Glomerular visceral epithelial cell (primary cell): ENCODE measurements at regions not wholly inside any gene's neighbourhood (a gene's known extent, or its start where the extent isn't known, plus 50 kb on each side); places are given as distances from the start of the nearest gene placed in this dataset.
"Not testable (repeated sequence)": the region's sequence is repeated elsewhere in the genome, so short reads cannot be mapped to it uniquely, and the experiment has no call there.

ENCODE experiments used
- DNase-seq: peaks from one replicate; pipeline ENCODE4 v3.0.0-alpha.2; 2016; ENCODE audit errors: extremely low spot score

DNA sequence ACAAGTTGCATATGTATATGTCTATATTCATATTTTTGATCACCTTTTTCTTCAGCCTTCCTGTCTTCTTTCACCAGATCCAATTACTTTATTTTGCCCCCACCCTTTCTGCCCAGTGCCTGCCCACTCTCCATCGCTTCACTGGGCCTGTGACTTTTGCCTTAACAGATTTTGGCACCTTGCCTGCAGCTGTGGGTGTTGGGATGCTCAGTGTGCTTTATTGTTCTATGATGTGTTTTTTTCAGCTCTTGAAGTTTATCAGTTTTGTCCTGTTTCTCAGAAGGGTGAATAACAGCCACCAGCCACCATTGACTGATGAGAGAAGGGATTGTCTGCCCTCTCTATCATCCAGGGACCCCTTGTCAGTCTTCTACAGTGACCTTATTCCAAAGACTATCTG lies 77.2 kb upstream of the GALNT7 start:
- DNase-seq: peak; percentile 54

GRCh38 chr4:173091958-173092357 lies 76.7 kb upstream of the GALNT7 start:
- DNase-seq: no peak

- DNase-seq: no peak
Measured at GRCh38 chr4:173093361-173093760, 75.2 kb upstream of the GALNT7 start.

DNA sequence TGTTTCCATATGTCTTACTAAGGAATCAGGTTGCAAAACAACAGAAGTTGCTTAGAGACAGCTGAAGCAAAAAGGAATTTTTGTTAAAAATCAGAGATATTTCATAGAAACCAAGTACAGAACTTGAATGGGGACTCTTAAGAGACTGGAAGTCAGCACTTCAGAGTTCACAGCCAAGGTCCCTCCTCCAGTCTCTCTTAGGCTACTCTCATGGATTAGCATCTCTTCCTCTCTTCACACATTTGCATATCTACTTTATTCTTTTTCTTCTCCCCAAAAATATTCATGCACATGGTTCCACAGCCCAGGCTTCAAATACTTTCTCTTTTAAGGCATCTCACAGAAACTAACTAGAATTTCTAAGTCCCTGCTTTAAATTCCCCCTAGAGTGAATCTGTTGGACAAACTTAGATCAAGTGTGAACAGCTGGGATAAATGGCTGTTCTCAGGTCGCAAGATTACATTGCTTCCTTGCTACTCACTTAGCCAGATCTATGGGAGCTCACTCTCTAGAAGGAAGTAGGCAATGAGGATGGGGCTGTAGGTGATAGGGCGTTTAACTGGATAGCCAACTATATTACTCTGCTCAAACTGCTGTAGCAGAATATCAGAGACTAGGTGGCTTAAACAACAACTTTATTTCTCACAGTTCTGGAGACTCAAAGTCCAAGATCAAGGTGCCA lies 73.7 kb upstream of the GALNT7 start:
- no peak for DNase-seq

DNA sequence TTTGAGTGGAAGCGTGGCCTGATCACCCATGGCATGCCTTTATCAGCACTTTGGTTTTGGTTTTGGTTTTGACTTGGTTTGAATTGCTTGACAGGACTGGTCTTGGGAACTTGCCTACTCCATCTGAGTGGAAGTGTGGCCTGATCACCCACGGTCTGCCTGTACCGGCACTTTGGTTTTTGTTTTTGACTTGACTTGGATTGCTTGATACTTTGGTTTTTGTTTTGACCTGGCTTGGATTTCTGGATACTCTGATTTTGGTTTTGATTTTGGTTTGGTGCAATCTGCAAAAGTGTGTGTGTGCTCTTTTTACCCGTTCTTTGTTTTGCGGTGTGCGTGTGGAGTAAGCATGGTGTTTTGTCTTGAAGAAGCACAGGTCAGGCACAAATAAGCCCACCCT lies 69.2 kb upstream of the GALNT7 start:
- not testable (repeated sequence) for DNase-seq

DNA sequence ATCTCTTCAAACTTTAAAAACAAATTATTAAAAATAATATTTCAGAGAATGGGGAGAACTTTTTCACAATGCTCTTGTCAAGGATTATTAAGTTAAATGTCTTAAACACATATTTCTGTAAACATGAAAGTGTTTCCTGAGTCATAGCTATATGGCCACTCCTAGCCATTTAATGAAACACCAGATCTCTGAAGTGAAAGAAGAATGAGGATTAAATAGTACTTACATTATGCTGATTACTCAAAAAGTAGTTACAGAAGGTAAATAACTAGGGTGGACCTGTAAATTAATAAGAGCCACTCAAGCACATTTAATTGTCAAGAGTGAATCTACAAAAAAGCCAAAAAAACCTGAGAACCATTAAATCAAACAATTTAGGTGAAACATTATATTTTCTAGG lies 57.6 kb upstream of the GALNT7 start:
- no peak for DNase-seq

GRCh38 chr4:173117430-173117829 lies 51.2 kb upstream of the GALNT7 start:
- DNase-seq: not testable (repeated sequence)
